ENCODE measurements at regions not wholly inside any gene's neighbourhood (a gene's known extent, or its start where the extent isn't known, plus 50 kb on each side); places are given as distances from the start of the nearest gene placed in this dataset.

GRCh38 chr10:129223363-129223762 lies 243.7 kb upstream of the MGMT start:
- Histone ChIP-seq H3K9me3 (ENCODE audit: low read length) (no peaks in the 10 kb centered on the region), H3K4me2 (ENCODE audit: low read length) (no peak overlapping the region), H3F3A (ENCODE audit: insufficient read depth, low read length) (no peaks in the 10 kb centered on the region), H3K27ac (ENCODE audit: low read depth, low read length, poor library complexity, severe bottlenecking) (no peak overlapping the region), H3K9me2 (ENCODE audit: low read depth, low read length) (no peaks in the 10 kb centered on the region), H2AFZ (ENCODE audit: low read length) (no peak overlapping the region), H3K4me3 (ENCODE audit: low read depth, low read length, poor library complexity, severe bottlenecking) (no peak overlapping the region), H3K79me2 (ENCODE audit: insufficient read depth, low read length) (no peaks in the 10 kb centered on the region), H4K20me1 (ENCODE audit: insufficient read depth, low read length) (no peaks in the 10 kb centered on the region), H3K9ac (ENCODE audit: low read length) (no peak overlapping the region), H3K4me1 (ENCODE audit: insufficient read depth, low read length, severe bottlenecking) (no peaks in the 10 kb centered on the region), H3K27me3 (ENCODE audit: insufficient read depth, low read length) (no peaks in the 10 kb centered on the region), H3K36me3 (ENCODE audit: insufficient read depth, low read length) (no peaks in the 10 kb centered on the region)
- TF ChIP-seq CTCF (IDR thresholded peaks at IDR 0.05; ENCODE audit: low read length) (no peak), EZH2 (IDR thresholded peaks at IDR 0.05; ENCODE audit: borderline replicate concordance, low read length) (no peak)

- Histone ChIP-seq H3K4me3 (ENCODE audit: low read depth, low read length, poor library complexity, severe bottlenecking) (no peak overlapping the region), H3K27me3 (ENCODE audit: insufficient read depth, low read length) (no peaks in the 10 kb centered on the region), H3K9ac (ENCODE audit: low read length) (no peak overlapping the region), H4K20me1 (ENCODE audit: insufficient read depth, low read length) (no peaks in the 10 kb centered on the region), H3K9me3 (ENCODE audit: low read length) (no peaks in the 10 kb centered on the region), H3K4me2 (ENCODE audit: low read length) (no peak overlapping the region), H3K79me2 (ENCODE audit: insufficient read depth, low read length) (no peaks in the 10 kb centered on the region), H3K27ac (ENCODE audit: low read depth, low read length, poor library complexity, severe bottlenecking) (no peak overlapping the region), H3K9me2 (ENCODE audit: low read depth, low read length) (no peaks in the 10 kb centered on the region), H2AFZ (ENCODE audit: low read length) (no peak overlapping the region), H3K36me3 (ENCODE audit: insufficient read depth, low read length) (no peaks in the 10 kb centered on the region), H3F3A (ENCODE audit: insufficient read depth, low read length) (no peaks in the 10 kb centered on the region), H3K4me1 (ENCODE audit: insufficient read depth, low read length, severe bottlenecking) (no peaks in the 10 kb centered on the region)
- TF ChIP-seq CTCF (IDR thresholded peaks at IDR 0.05; ENCODE audit: low read length) (no peak), EZH2 (IDR thresholded peaks at IDR 0.05; ENCODE audit: borderline replicate concordance, low read length) (no peak)
Observed at GRCh38 chr10:129224065-129224464, 243.0 kb upstream of the MGMT start.

GRCh38 chr10:129231821-129232220 lies 235.2 kb upstream of the MGMT start:
- Histone ChIP-seq H3K4me3 (ENCODE audit: low read depth, low read length, poor library complexity, severe bottlenecking) (no peak overlapping the region), H4K20me1 (ENCODE audit: insufficient read depth, low read length) (no peaks in the 10 kb centered on the region), H2AFZ (ENCODE audit: low read length) (no peak overlapping the region), H3K36me3 (ENCODE audit: insufficient read depth, low read length) (no peaks in the 10 kb centered on the region), H3K27ac (ENCODE audit: low read depth, low read length, poor library complexity, severe bottlenecking) (no peak overlapping the region), H3K79me2 (ENCODE audit: insufficient read depth, low read length) (no peaks in the 10 kb centered on the region), H3K9ac (ENCODE audit: low read length) (no peak overlapping the region), H3K27me3 (ENCODE audit: insufficient read depth, low read length) (no peaks in the 10 kb centered on the region), H3F3A (ENCODE audit: insufficient read depth, low read length) (no peaks in the 10 kb centered on the region), H3K9me3 (ENCODE audit: low read length) (no peaks in the 10 kb centered on the region), H3K4me1 (ENCODE audit: insufficient read depth, low read length, severe bottlenecking) (peaks cover 6% of the 10 kb centered on the region), H3K9me2 (ENCODE audit: low read depth, low read length) (no peaks in the 10 kb centered on the region), H3K4me2 (ENCODE audit: low read length) (no peak overlapping the region)
- peak; percentile 60 for TF ChIP-seq CTCF (IDR thresholded peaks at IDR 0.05; ENCODE audit: low read length)
- no peak for TF ChIP-seq EZH2 (IDR thresholded peaks at IDR 0.05; ENCODE audit: borderline replicate concordance, low read length)
